Uterus (tissue), 2 donors: ENCODE measurements at regions not wholly inside any gene's neighbourhood (a gene's known extent, or its start where the extent isn't known, plus 50 kb on each side); places are given as distances from the start of the nearest gene placed in this dataset.

Experiments used
- CTCF ChIP-seq, 4 experiments: fragments of 200-600 bp in 2 of 4; fragments of 450-650 bp in 2 of 4; sonication (generic) in 2 of 4; IDR thresholded peaks; one replicate each; pipeline ENCODE4 v1.5.1; 2016 to 2019; ENCODE audit warnings: antibody characterized with exemption in 4 of 4, mild to moderate bottlenecking in 2 of 4, moderate library complexity in 1 of 4
- POLR2A ChIP-seq, 2 donors: fragments of 450-650 bp; IDR thresholded peaks; one replicate each; pipeline ENCODE4 v1.6.1; 2016; ENCODE audit warnings: antibody characterized with exemption in 2 of 2, mild to moderate bottlenecking in 1 of 2, moderate library complexity in 1 of 2

- TF ChIP-seq CTCF (IDR thresholded peaks at IDR 0.05) (no peak), POLR2A (IDR thresholded peaks at IDR 0.05) (no peak)
Measured at GRCh38 chr19:30174357-30174645, 197.9 kb upstream of the ZNF536 start.
